ENCODE measurements at regions not wholly inside any gene's neighbourhood (a gene's known extent, or its start where the extent isn't known, plus 50 kb on each side); places are given as distances from the start of the nearest gene placed in this dataset.

GRCh38 chr15:26433818-26434217 is 339.0 kb downstream of the GABRB3 start:
- no peak for TF ChIP-seq CTCF (IDR thresholded peaks at IDR 0.05)
- no peak for ATAC-seq (ENCODE audit: low FRiP score)

GRCh38 chr15:26433060-26433459 is 339.8 kb downstream of the GABRB3 start:
- no peak for DNase-seq (ENCODE audit: low spot score)
- ATAC-seq (ENCODE audit: low FRiP score): no peak
- no peak for TF ChIP-seq CTCF (IDR thresholded peaks at IDR 0.05)

More at GRCh38 chr15:26433818-26434217, 339.0 kb downstream of the GABRB3 start:
- no peak for DNase-seq (ENCODE audit: low spot score)

GRCh38 chr15:26421065-26421464 is 351.8 kb downstream of the GABRB3 start:
- no peak for TF ChIP-seq CTCF (IDR thresholded peaks at IDR 0.05)
- no peak for ATAC-seq (ENCODE audit: low FRiP score)
- no peak for DNase-seq (ENCODE audit: low spot score)

- no peak for TF ChIP-seq CTCF (IDR thresholded peaks at IDR 0.05)
- ATAC-seq (ENCODE audit: low FRiP score) (no peak), DNase-seq (ENCODE audit: low spot score) (no peak)
Measured at GRCh38 chr15:26395624-26396023, 377.2 kb downstream of the GABRB3 start.

- ATAC-seq (ENCODE audit: low FRiP score) (no peak), DNase-seq (ENCODE audit: low spot score) (no peak)
- no peak for TF ChIP-seq CTCF (IDR thresholded peaks at IDR 0.05)
Measured at GRCh38 chr15:26394801-26395200, 378.1 kb downstream of the GABRB3 start.

- DNase-seq (ENCODE audit: low spot score) (no peak), ATAC-seq (ENCODE audit: low FRiP score) (no peak)
- TF ChIP-seq CTCF (IDR thresholded peaks at IDR 0.05): no peak
Measured at GRCh38 chr15:26392956-26393355, 379.9 kb downstream of the GABRB3 start.

GRCh38 chr15:26391567-26392194 is 381.2 kb downstream of the GABRB3 start:
- ATAC-seq (ENCODE audit: low FRiP score) (no peak), DNase-seq (ENCODE audit: low spot score) (no peak)
- no peak for TF ChIP-seq CTCF (IDR thresholded peaks at IDR 0.05)
